K562 (cell line): ENCODE measurements at regions not wholly inside any gene's neighbourhood (a gene's known extent, or its start where the extent isn't known, plus 50 kb on each side); places are given as distances from the start of the nearest gene placed in this dataset.
A peak's percentile ranks its signal among the peaks of the same experiment; 100 is the strongest.

Experiments used
- ATAC-seq: fragments of 200-7000 bp; cut with Tn5 transposase; 3 replicates; pipeline ENCODE4 v1.9.1; 2020; ENCODE audit warnings: moderate library complexity
- BruUV-seq: library from RNA; stranded (reverse); fragments of 400-500 nt; replicated peaks from 2 replicates; lab custom pipeline; 2021; lab: Mats Ljungman, UMichigan
- CTCF ChIA-PET: fragments of 300-600 bp; formaldehyde crosslinking; extraction: SDS; loops from one replicate; lab custom pipeline; 2021; ENCODE audit warnings: low intra/inter-chr PET ratio; lab: Yijun Ruan, JAX
- POLR2A ChIA-PET: fragments of 300-600, 350-650 bp; sonication (Branson Sonifier 250); formaldehyde crosslinking; extraction: SDS; loops from one replicate; lab custom pipeline; 2021; ENCODE audit warnings: antibody characterized with exemption, inconsistent platforms; lab: Yijun Ruan, JAX
- DNase-seq, 4 experiments: peaks; one replicate each; pipeline versions ENCODE4 v3.0.0 to v3.0.0-alpha.2; 2011 to 2018; ENCODE audit warnings: low spot score in 3 of 4, mixed read lengths in 3 of 4; ENCODE audit errors: extremely low read depth in 1 of 4
- FAIRE-seq: peaks from 2 replicates; lab custom pipeline; 2011; peaks lifted over from hg19 to GRCh38; lab: Jason Lieb, UNC
- H2AFZ ChIP-seq: 2 replicates; pipeline ENCODE4 v1.6.0; 2011; ENCODE audit warnings: low read depth, low read length, control low read depth, inconsistent platforms
- H3K27ac ChIP-seq: fragments of 200-600 bp; 3 replicates; pipeline ENCODE4 v1.8.0; 2011; ENCODE audit warnings: low read depth, mild to moderate bottlenecking, control low read depth, inconsistent platforms, low read length, moderate library complexity, mixed read lengths; ENCODE audit errors: extremely low read depth
- H3K27me3 ChIP-seq, 2 experiments: fragments of 300-600 bp in 1 of 2; 2 replicates in 1 of 2; 3 replicates in 1 of 2; pipeline versions ENCODE4 v1.6.0 to v1.8.0; 2011; ENCODE audit warnings: inconsistent platforms in 2 of 2, low read length in 2 of 2, mild to moderate bottlenecking in 1 of 2, mixed read lengths in 1 of 2, moderate library complexity in 1 of 2; ENCODE audit not compliant: control insufficient read depth in 2 of 2, insufficient read depth in 2 of 2
- H3K36me3 ChIP-seq: fragments of 300-600 bp; 3 replicates; pipeline ENCODE4 v1.8.0; 2011; ENCODE audit warnings: mild to moderate bottlenecking, low read length, inconsistent platforms; ENCODE audit not compliant: control insufficient read depth, insufficient read depth
- H3K4me1 ChIP-seq, 2 experiments: fragments of 200-600 bp in 1 of 2; replicated peaks in 1 of 2; 2 replicates in 1 of 2; 3 replicates in 1 of 2; pipeline versions ENCODE4 v1.5.1 to v1.8.0; 2011; ENCODE audit warnings: inconsistent platforms in 2 of 2, low read length in 2 of 2, mild to moderate bottlenecking in 1 of 2, mixed read lengths in 1 of 2, moderate library complexity in 1 of 2; ENCODE audit not compliant: control insufficient read depth in 2 of 2, insufficient read depth in 2 of 2
- H3K4me2 ChIP-seq: 2 replicates; pipeline ENCODE4 v1.6.1; 2011; ENCODE audit warnings: low read length, control low read depth, inconsistent platforms, mixed read lengths; ENCODE audit not compliant: insufficient read depth
- H3K4me3 ChIP-seq: fragments of 200-600 bp; sonication (generic), shearing (Covaris generic); 2 replicates; pipeline ENCODE4 v1.5.1; 2016; ENCODE audit warnings: control low read depth, inconsistent platforms
- H3K79me2 ChIP-seq: fragments of 200-600 bp; 3 replicates; pipeline ENCODE4 v1.8.0; 2011; ENCODE audit warnings: low read length, inconsistent platforms; ENCODE audit not compliant: control insufficient read depth, insufficient read depth
- H3K9ac ChIP-seq, 2 experiments: 2 replicates each; pipeline versions ENCODE4 v1.6.0 to v1.6.1; 2011; ENCODE audit warnings: low read depth in 2 of 2, low read length in 2 of 2, control low read depth in 1 of 2, inconsistent platforms in 1 of 2, mild to moderate bottlenecking in 1 of 2, mixed read lengths in 1 of 2; ENCODE audit not compliant: insufficient read depth in 1 of 2
- H3K9me1 ChIP-seq: one replicate; pipeline ENCODE4 v1.6.0; 2011; ENCODE audit warnings: inconsistent platforms, mild to moderate bottlenecking, low read length, moderate library complexity; ENCODE audit not compliant: control insufficient read depth, insufficient read depth
- H3K9me3 ChIP-seq: replicated peaks from 2 replicates; pipeline ENCODE4 v1.5.1; 2011; ENCODE audit warnings: low read depth, low read length, inconsistent platforms; ENCODE audit not compliant: control insufficient read depth, insufficient read depth
- H4K20me1 ChIP-seq: replicated peaks from 2 replicates; pipeline ENCODE4 v1.6.1; 2011; ENCODE audit warnings: low read length, inconsistent platforms, mixed read lengths; ENCODE audit not compliant: control insufficient read depth, insufficient read depth
- KHSRP ChIP-seq: fragments of 450-650 bp; IDR thresholded peaks from 2 replicates; pipeline ENCODE4 v1.6.1; 2017
- KLF16 ChIP-seq: IDR thresholded peaks from 2 replicates; pipeline ENCODE4 v1.6.1; 2016; ENCODE audit warnings: antibody characterized with exemption
- NR2C1 ChIP-seq, 2 experiments: fragments of 450-650 bp; IDR thresholded peaks; 2 replicates each; pipeline ENCODE4 v1.6.1; 2017; ENCODE audit warnings: mild to moderate bottlenecking in 2 of 2, antibody characterized with exemption in 1 of 2, inconsistent platforms in 1 of 2, missing compliant biosample characterization in 1 of 2, missing genetic modification characterization in 1 of 2
- PRPF4 ChIP-seq: fragments of 200-400 bp; formaldehyde crosslinking; IDR thresholded peaks from one replicate; pipeline ENCODE4 v1.6.1; 2017; ENCODE audit warnings: low read length, low read depth, mild to moderate bottlenecking; ENCODE audit not compliant: insufficient read depth, poor library complexity, severe bottlenecking
- RBM34 ChIP-seq: fragments of 200-400 bp; formaldehyde crosslinking; IDR thresholded peaks from 2 replicates; pipeline ENCODE4 v1.6.1; 2018; ENCODE audit warnings: low read length, borderline replicate concordance; ENCODE audit not compliant: insufficient read depth
- SP2 ChIP-seq: IDR thresholded peaks from 2 replicates; pipeline ENCODE4 v1.6.1; 2011; ENCODE audit warnings: mild to moderate bottlenecking, low read depth, low read length, moderate library complexity; ENCODE audit not compliant: poor library complexity, severe bottlenecking; ENCODE audit errors: extremely low read depth
- STAG1 ChIP-seq: sonication (generic); formaldehyde crosslinking; IDR thresholded peaks from 2 replicates; pipeline ENCODE4 v1.5.0; 2020; ENCODE audit warnings: missing genetic modification reagents, borderline replicate concordance
- WHSC1 ChIP-seq: IDR thresholded peaks from one replicate; pipeline ENCODE4 v1.6.1; 2012; ENCODE audit warnings: low read length, control low read depth, inconsistent platforms
- ZBTB8A ChIP-seq: fragments of 450-650 bp; IDR thresholded peaks from 2 replicates; pipeline ENCODE4 v1.6.1; 2018; ENCODE audit warnings: mild to moderate bottlenecking, moderate library complexity; ENCODE audit not compliant: partially characterized antibody
- ZHX1 ChIP-seq: fragments of 150-350 bp; conservative IDR thresholded peaks from 2 replicates; pipeline ENCODE4 v1.6.1; 2014; ENCODE audit warnings: low read length
- ZNF175 ChIP-seq: fragments of 200-800 bp; sonication (Bioruptor generic); IDR thresholded peaks from 2 replicates; pipeline ENCODE4 v1.6.1; 2016; ENCODE audit warnings: low read depth, mild to moderate bottlenecking, missing genetic modification characterization, missing compliant biosample characterization
- ZNF197 ChIP-seq: fragments of 200-800 bp; sonication (Bioruptor generic); IDR thresholded peaks from 2 replicates; pipeline ENCODE4 v1.6.1; 2016; ENCODE audit warnings: low read depth, missing genetic modification characterization, missing compliant biosample characterization
- ZNF3 ChIP-seq: fragments of 250-450 bp; sonication (Bioruptor Pico); IDR thresholded peaks from 2 replicates; pipeline ENCODE4 v1.5.0; 2021; ENCODE audit warnings: mild to moderate bottlenecking, moderate library complexity
- ZNF384 ChIP-seq: IDR thresholded peaks from 2 replicates; pipeline ENCODE4 v1.6.1; 2012; ENCODE audit warnings: low read depth, low read length, improper control_type of control experiment
- ZNF408 ChIP-seq: fragments of 250-450 bp; sonication (Bioruptor Pico); IDR thresholded peaks from 2 replicates; pipeline ENCODE4 v1.4.0; 2020; ENCODE audit warnings: low read depth, mild to moderate bottlenecking, moderate library complexity
- ZNF551 ChIP-seq: fragments of 250-450 bp; sonication (Bioruptor Pico); IDR thresholded peaks from 2 replicates; pipeline ENCODE4 v1.5.0; 2021; ENCODE audit warnings: mild to moderate bottlenecking, moderate library complexity
- WGBS: fragments of 100-300 bp; shearing (Covaris generic); methylation state at CpG from one replicate; pipeline ENCODE4 v1.1.6; 2016; ENCODE audit warnings: low coverage, mixed read lengths; ENCODE audit not compliant: insufficient coverage; ENCODE audit errors: missing lambda C conversion rate; 5-methylcytosine and 5-hydroxymethylcytosine counted together
- in situ Hi-C: fragments of 300-500 bp; cut with MboI; formaldehyde crosslinking; loops from 4 replicates; pipeline ENCODE4 v1.15.0; 2018; ENCODE audit warnings: inconsistent platforms, mixed read lengths
- intact Hi-C: fragments of 100-400 bp; cut with micrococcal nuclease; formaldehyde crosslinking; loops from 2 replicates; pipeline ENCODE4 v1.14.2; 2022

- under 1% methylated on average over 20 of the region's 20 CpGs for WGBS
- no TSS peak for BruUV-seq
- no peaks in the 10 kb centered on the region for H3K36me3 ChIP-seq
- in situ Hi-C loops = loop anchor here (5.0 kb wide), 2 partner anchors 293 to 593 kb away; no protein-coding TSS in a partner anchor
- no peaks in the 10 kb centered on the region for H3K9me1 ChIP-seq
- ATAC-seq (peak; percentile 83), FAIRE-seq (peak; percentile 100), DNase-seq (peak; percentile 89 to 98 (median 94))
- peak overlapping the region in 1 of 2 experiments; percentile 86; a peak in 2 of 4 replicates for H3K9ac ChIP-seq
- ChIA-PET CTCF (interaction anchor here (0.8 to 1.3 kb wide), 7 partner anchors 34 to 595 kb away, joined by 3 to 7 read pairs (median 4); no protein-coding TSS in a partner anchor), POLR2A (interaction anchor here (0.7 to 0.8 kb wide), 3 partner anchors 10 to 765 kb away, joined by 3 read pairs; no protein-coding TSS in a partner anchor)
- peak overlapping the region; percentile 69 for H3K4me2 ChIP-seq
- H3K27ac ChIP-seq = peak overlapping the region; percentile 48; the same call in 2 of the 3 replicates
- no peaks in the 10 kb centered on the region for H3K27me3 ChIP-seq
- H3K4me1 ChIP-seq = peaks cover 12 to 23% of the 10 kb centered on the region in 2 experiments; a peak in 4 of 5 replicates
- peak overlapping the region; percentile 82 for H2AFZ ChIP-seq
- 0 out of 2 replicates have a peak overlapping the region, but pooled peaks have one; percentile 50 for H3K4me3 ChIP-seq
- H4K20me1 ChIP-seq = no peaks in the 10 kb centered on the region
- H3K9me3 ChIP-seq = no peaks in the 10 kb centered on the region
- H3K79me2 ChIP-seq = no peaks in the 10 kb centered on the region; the same call in 2 of the 3 replicates
- intact Hi-C loops = loop anchor here (1.0 to 10.0 kb wide), 4 partner anchors 38 to 510 kb away; no protein-coding TSS in a partner anchor
- TF ChIP-seq WHSC1 (no peak), ZNF175 (CRISPR knock-in tag) (no peak), ZNF384 (no peak), KHSRP (no peak), ZHX1 (no peak), RBM34 (no peak), KLF16 (no peak), ZBTB8A (no peak), ZNF3 (CRISPR knock-in tag) (no peak), STAG1 (CRISPR knock-in tag) (no peak), SP2 (no peak), ZNF551 (no peak), ZNF408 (CRISPR knock-in tag) (no peak), NR2C1 (IDR thresholded peaks at IDR 0.05) (no peak), NR2C1 (tag; IDR thresholded peaks at IDR 0.05) (no peak), ZNF197 (no peak), PRPF4 (no peak)
Observed at GRCh38 chr7:25854608-25855497, 297.1 kb upstream of the NFE2L3 start.
